ENCODE measurements at regions not wholly inside any gene's neighbourhood (a gene's known extent, or its start where the extent isn't known, plus 50 kb on each side); places are given as distances from the start of the nearest gene placed in this dataset.

GRCh38 chr17:63032142-63032541 is 66.1 kb downstream of the TANC2 start:
- no peak for TF ChIP-seq YY1 (IDR thresholded peaks at IDR 0.05; ENCODE audit: insufficient read depth, insufficient read length)
- TF ChIP-seq SUZ12 (IDR thresholded peaks at IDR 0.05; ENCODE audit: extremely low read depth, insufficient read depth, insufficient read length), result no peak

Data from NT2/D1 (cell line).